ENCODE measurements at regions not wholly inside any gene's neighbourhood (a gene's known extent, or its start where the extent isn't known, plus 50 kb on each side); places are given as distances from the start of the nearest gene placed in this dataset.

- no peak for TF ChIP-seq POLR2A (IDR thresholded peaks at IDR 0.05; ENCODE audit: low read depth, low read length)
- no peak for TF ChIP-seq CTCF (conservative IDR thresholded peaks at IDR 0.05; ENCODE audit: low read depth, low read length)
- TF ChIP-seq MAZ (IDR thresholded peaks at IDR 0.05; ENCODE audit: borderline replicate concordance, low read depth, low read length): no peak
- no peak for TF ChIP-seq BHLHE40 (IDR thresholded peaks at IDR 0.05; ENCODE audit: low read depth, low read length)
- TF ChIP-seq RAD21 (IDR thresholded peaks at IDR 0.05; ENCODE audit: low read length): no peak
- no peak for TF ChIP-seq USF2 (IDR thresholded peaks at IDR 0.05; ENCODE audit: low read depth, low read length)
- no peak for TF ChIP-seq RFX5 (IDR thresholded peaks at IDR 0.05; ENCODE audit: low read depth, low read length)
- no peak for TF ChIP-seq CEBPB (IDR thresholded peaks at IDR 0.05; ENCODE audit: low read depth, low read length)
Observed at GRCh38 chr15:45857291-45857690, 222.5 kb downstream of the SQOR start.

Data from IMR-90 (cell line).